ENCODE measurements at regions not wholly inside any gene's neighbourhood (a gene's known extent, or its start where the extent isn't known, plus 50 kb on each side); places are given as distances from the start of the nearest gene placed in this dataset.

GRCh38 chr3:101123081-101123480 is 129.9 kb upstream of the ABI3BP start:
- no peak for DNase-seq
- H3K4me1 ChIP-seq = no peaks in the 10 kb centered on the region
- no peak for TF ChIP-seq CTCF (IDR thresholded peaks at IDR 0.05)
- WGBS, 2 donors = 38 to 56% methylated on average over 2 of the region's 2 CpGs
- H3K4me3 ChIP-seq = no peak overlapping the region
- H3K27ac ChIP-seq = no peak overlapping the region
- no peak for FAIRE-seq
- no peaks in the 10 kb centered on the region for H3K27me3 ChIP-seq
- intact Hi-C loops (cut with DNase I) = no loop called here
- no peak for ATAC-seq
- H3K9me3 ChIP-seq = no peaks in the 10 kb centered on the region
- no peaks in the 10 kb centered on the region for H3K36me3 ChIP-seq

GRCh38 chr3:101122681-101123080 is 129.5 kb upstream of the ABI3BP start:
- TF ChIP-seq CTCF (IDR thresholded peaks at IDR 0.05) = no peak
- no peaks in the 10 kb centered on the region for H3K4me1 ChIP-seq
- no peak for DNase-seq
- no peak for ATAC-seq
- intact Hi-C loops (cut with DNase I) = no loop called here
- H3K36me3 ChIP-seq = no peaks in the 10 kb centered on the region
- H3K4me3 ChIP-seq = no peak overlapping the region
- H3K9me3 ChIP-seq = no peaks in the 10 kb centered on the region
- no peaks in the 10 kb centered on the region for H3K27me3 ChIP-seq
- WGBS, 2 donors = 49 to 67% methylated on average over 2 of the region's 2 CpGs
- FAIRE-seq = no peak
- no peak overlapping the region for H3K27ac ChIP-seq

GRCh38 chr3:101120039-101120438 is 126.8 kb upstream of the ABI3BP start:
- intact Hi-C loops (cut with DNase I) = no loop called here
- DNase-seq (no peak), FAIRE-seq (no peak), ATAC-seq (no peak)
- TF ChIP-seq CTCF (IDR thresholded peaks at IDR 0.05) = no peak
- 61 to 64% methylated on average over 2 of the region's 2 CpGs for WGBS, 2 donors
- Histone ChIP-seq H3K27ac (no peak overlapping the region), H3K27me3 (no peaks in the 10 kb centered on the region), H3K4me1 (no peaks in the 10 kb centered on the region), H3K9me3 (no peaks in the 10 kb centered on the region), H3K36me3 (no peaks in the 10 kb centered on the region), H3K4me3 (no peak overlapping the region)

GRCh38 chr3:101119535-101119934 is 126.3 kb upstream of the ABI3BP start:
- Histone ChIP-seq H3K36me3 (no peaks in the 10 kb centered on the region), H3K27me3 (no peaks in the 10 kb centered on the region), H3K27ac (no peak overlapping the region), H3K4me3 (no peak overlapping the region), H3K4me1 (no peaks in the 10 kb centered on the region), H3K9me3 (no peaks in the 10 kb centered on the region)
- intact Hi-C loops (cut with DNase I) = no loop called here
- FAIRE-seq = no peak
- 46 to 58% methylated on average over 3 of the region's 3 CpGs for WGBS, 2 donors
- no peak for TF ChIP-seq CTCF (IDR thresholded peaks at IDR 0.05)
- DNase-seq = no peak
- no peak for ATAC-seq

- TF ChIP-seq CTCF (IDR thresholded peaks at IDR 0.05) = no peak
- H3K36me3 ChIP-seq = no peaks in the 10 kb centered on the region
- no peak overlapping the region for H3K27ac ChIP-seq
- H3K9me3 ChIP-seq = no peaks in the 10 kb centered on the region
- ATAC-seq (no peak), FAIRE-seq (no peak), DNase-seq (no peak)
- intact Hi-C loops (cut with DNase I) = no loop called here
- H3K4me3 ChIP-seq = no peak overlapping the region
- WGBS, 2 donors = 56 to 59% methylated on average over 2 of the region's 2 CpGs
- no peaks in the 10 kb centered on the region for H3K27me3 ChIP-seq
- no peaks in the 10 kb centered on the region for H3K4me1 ChIP-seq
These were observed 124.8 kb upstream of the ABI3BP start for GRCh38 chr3:101117980-101118379.
